Transverse colon (tissue), 4 donors: ENCODE measurements at regions not wholly inside any gene's neighbourhood (a gene's known extent, or its start where the extent isn't known, plus 50 kb on each side); places are given as distances from the start of the nearest gene placed in this dataset.

Experiments used
- CTCF ChIP-seq, 5 experiments: fragments of 200-600 bp in 3 of 5; fragments of 450-650 bp in 2 of 5; sonication (generic) in 3 of 5; IDR thresholded peaks; 1 replicate in 2 of 5; 2 replicates in 3 of 5; pipeline ENCODE4 v1.5.1; 2016 to 2017; ENCODE audit warnings: antibody characterized with exemption in 5 of 5, inconsistent platforms in 3 of 5, mild to moderate bottlenecking in 2 of 5, moderate library complexity in 1 of 5
- POLR2A ChIP-seq: fragments of 450-650 bp; IDR thresholded peaks from one replicate; pipeline ENCODE4 v1.6.1; 2016; ENCODE audit warnings: antibody characterized with exemption, mild to moderate bottlenecking, moderate library complexity
- POLR2AphosphoS5 ChIP-seq, 3 donors: sonication (generic); formaldehyde crosslinking; IDR thresholded peaks; one replicate each; pipeline ENCODE4 v1.6.1; 2016; ENCODE audit warnings: antibody characterized with exemption in 3 of 3

- TF ChIP-seq CTCF (IDR thresholded peaks at IDR 0.05) (no peak), POLR2AphosphoS5 (IDR thresholded peaks at IDR 0.05) (no peak), POLR2A (no peak)
Measured at GRCh38 chr14:99342204-99342603, 70.2 kb upstream of the BCL11B start.
